SK-N-SH (cell line): ENCODE measurements at regions not wholly inside any gene's neighbourhood (a gene's known extent, or its start where the extent isn't known, plus 50 kb on each side); places are given as distances from the start of the nearest gene placed in this dataset.

ENCODE experiments used
- CTCF ChIA-PET: fragments of 300-600, 350-600 bp; formaldehyde crosslinking; extraction: SDS; loops from one replicate; lab custom pipeline; 2021; lab: Yijun Ruan, JAX
- POLR2A ChIA-PET: fragments of 350-600 bp; sonication (Branson Sonifier 250); formaldehyde crosslinking; extraction: SDS; loops from one replicate; lab custom pipeline; 2020; ENCODE audit warnings: antibody characterized with exemption, inconsistent platforms; lab: Yijun Ruan, JAX
- DNase-seq: peaks from one replicate; pipeline ENCODE4 v3.0.0; 2012
- H2AFZ ChIP-seq: fragments of 200-600 bp; sonication (generic); 2 replicates; pipeline ENCODE4 v1.8.1; 2016; ENCODE audit warnings: antibody characterized with exemption, mild to moderate bottlenecking, low read depth
- H3F3A ChIP-seq: fragments of 200-600 bp; sonication (generic); replicated peaks from 2 replicates; pipeline ENCODE3; 2016; ENCODE audit warnings: antibody characterized with exemption, mild to moderate bottlenecking; ENCODE audit not compliant: insufficient read depth
- H3K27ac ChIP-seq, 2 experiments: fragments of 200-500 bp in 1 of 2; fragments of 200-600 bp in 1 of 2; sonication (Bioruptor generic) in 1 of 2; sonication (generic), shearing (Covaris generic) in 1 of 2; 2 replicates each; pipeline versions ENCODE4 v1.5.1 to v1.6.1; 2014 to 2016; ENCODE audit warnings: low read depth in 2 of 2, inconsistent platforms in 1 of 2, low read length in 1 of 2, mild to moderate bottlenecking in 1 of 2, mixed read lengths in 1 of 2
- H3K27me3 ChIP-seq: fragments of 200-600 bp; sonication (generic), shearing (Covaris generic); 2 replicates; pipeline ENCODE4 v1.6.1; 2016; ENCODE audit warnings: mixed run types; ENCODE audit not compliant: insufficient read depth
- H3K36me3 ChIP-seq, 2 experiments: fragments of 200-500 bp in 1 of 2; fragments of 200-600 bp in 1 of 2; sonication (Bioruptor generic) in 1 of 2; sonication (generic) in 1 of 2; replicated peaks in 1 of 2; 2 replicates each; pipeline versions ENCODE3 to v1.5.1; 2014 to 2016; ENCODE audit warnings: low read length in 1 of 2, mild to moderate bottlenecking in 1 of 2; ENCODE audit not compliant: insufficient read depth in 2 of 2, control insufficient read depth in 1 of 2
- H3K4me1 ChIP-seq, 2 experiments: fragments of 200-500 bp in 1 of 2; fragments of 200-600 bp in 1 of 2; sonication (Bioruptor generic) in 1 of 2; sonication (generic), shearing (Covaris generic) in 1 of 2; 2 replicates each; pipeline versions ENCODE4 v1.5.1 to v1.6.1; 2014 to 2016; ENCODE audit warnings: low read depth in 1 of 2, low read length in 1 of 2, mixed run types in 1 of 2; ENCODE audit not compliant: insufficient read depth in 2 of 2, control insufficient read depth in 1 of 2
- H3K4me2 ChIP-seq: fragments of 200-600 bp; sonication (generic), shearing (Covaris generic); 2 replicates; pipeline ENCODE4 v1.6.1; 2017; ENCODE audit warnings: mixed run types
- H3K4me3 ChIP-seq, 2 experiments: fragments of 200-500 bp in 1 of 2; fragments of 200-600 bp in 1 of 2; sonication (Bioruptor generic) in 1 of 2; sonication (generic), shearing (Covaris generic) in 1 of 2; 2 replicates each; pipeline versions ENCODE4 v1.5.1 to v1.8.1; 2014 to 2016; ENCODE audit warnings: low read depth in 2 of 2, inconsistent platforms in 1 of 2, low read length in 1 of 2, mild to moderate bottlenecking in 1 of 2, mixed read lengths in 1 of 2, moderate library complexity in 1 of 2
- H3K79me2 ChIP-seq: fragments of 200-600 bp; sonication (generic); 2 replicates; pipeline ENCODE4 v1.8.1; 2017; ENCODE audit warnings: mild to moderate bottlenecking; ENCODE audit not compliant: insufficient read depth
- H3K9ac ChIP-seq: fragments of 200-600 bp; sonication (generic); 2 replicates; pipeline ENCODE4 v1.6.1; 2017; ENCODE audit warnings: mixed run types
- H3K9me2 ChIP-seq: fragments of 200-600 bp; sonication (generic); 2 replicates; pipeline ENCODE4 v1.6.1; 2017; ENCODE audit warnings: mixed run types
- H3K9me3 ChIP-seq: fragments of 200-600 bp; sonication (generic); 2 replicates; pipeline ENCODE4 v1.6.1; 2017; ENCODE audit warnings: mixed run types, mild to moderate bottlenecking, moderate library complexity
- H4K20me1 ChIP-seq: fragments of 200-600 bp; sonication (generic); 2 replicates; pipeline ENCODE4 v1.6.1; 2017; ENCODE audit warnings: mild to moderate bottlenecking, mixed run types; ENCODE audit not compliant: insufficient read depth
- ELF1 ChIP-seq: IDR thresholded peaks from 2 replicates; pipeline ENCODE4 v1.4.0; 2012
- FOXM1 ChIP-seq: IDR thresholded peaks from 2 replicates; pipeline ENCODE4 v1.4.0; 2012; ENCODE audit warnings: low read depth, mild to moderate bottlenecking
- NFIC ChIP-seq: IDR thresholded peaks from 2 replicates; pipeline ENCODE4 v1.4.0; 2012; ENCODE audit warnings: borderline replicate concordance
- NRF1 ChIP-seq: IDR thresholded peaks from 2 replicates; pipeline ENCODE4 v1.6.1; 2012; ENCODE audit warnings: low read depth, mild to moderate bottlenecking, low read length
- RAD21 ChIP-seq: IDR thresholded peaks from 2 replicates; pipeline ENCODE4 v1.6.1; 2012; ENCODE audit warnings: mild to moderate bottlenecking, low read length
- RCOR1 ChIP-seq: fragments of 150-350 bp; IDR thresholded peaks from 2 replicates; pipeline ENCODE4 v1.6.1; 2017; ENCODE audit warnings: antibody characterized with exemption, low read length
- RFX5 ChIP-seq: IDR thresholded peaks from 2 replicates; pipeline ENCODE4 v1.6.1; 2012; ENCODE audit warnings: mild to moderate bottlenecking, improper control_type of control experiment, low read length
- SIN3A ChIP-seq: IDR thresholded peaks from 2 replicates; pipeline ENCODE4 v1.6.1; 2012; ENCODE audit warnings: low read depth, mild to moderate bottlenecking, low read length, moderate library complexity, borderline replicate concordance
- TAF1 ChIP-seq: IDR thresholded peaks from 2 replicates; pipeline ENCODE4 v1.6.1; 2012; ENCODE audit warnings: low read depth, mild to moderate bottlenecking, low read length, moderate library complexity, borderline replicate concordance
- TEAD4 ChIP-seq: IDR thresholded peaks from 2 replicates; pipeline ENCODE4 v1.4.0; 2012; ENCODE audit warnings: mild to moderate bottlenecking, borderline replicate concordance; ENCODE audit not compliant: insufficient read depth
- YY1 ChIP-seq: IDR thresholded peaks from 2 replicates; pipeline ENCODE4 v1.4.0; 2012; ENCODE audit warnings: low read depth, mild to moderate bottlenecking
- WGBS: methylation state at CpG from one replicate; pipeline ENCODE4 v1.1.6; 2017; ENCODE audit warnings: low lambda C conversion rate; 5-methylcytosine and 5-hydroxymethylcytosine counted together
- TF ChIP-seq, protein P1 (sequence below): fragments of 150-350 bp; IDR thresholded peaks from 2 replicates; pipeline ENCODE4 v1.6.1; 2017; ENCODE audit warnings: antibody characterized with exemption, low read length, low read depth, borderline replicate concordance
- TF ChIP-seq, protein P2 (sequence below): IDR thresholded peaks from 2 replicates; pipeline ENCODE4 v1.4.0; 2012; ENCODE audit warnings: low read depth, borderline replicate concordance
- TF ChIP-seq, protein P3 (sequence below): IDR thresholded peaks from 2 replicates; pipeline ENCODE4 v1.6.1; 2012; ENCODE audit warnings: mild to moderate bottlenecking, low read depth, low read length, moderate library complexity
- TF ChIP-seq, protein P4 (sequence below): fragments of 150-350 bp; IDR thresholded peaks from 2 replicates; pipeline ENCODE4 v1.6.1; 2016; ENCODE audit warnings: mild to moderate bottlenecking, low read depth, low read length

DNA sequence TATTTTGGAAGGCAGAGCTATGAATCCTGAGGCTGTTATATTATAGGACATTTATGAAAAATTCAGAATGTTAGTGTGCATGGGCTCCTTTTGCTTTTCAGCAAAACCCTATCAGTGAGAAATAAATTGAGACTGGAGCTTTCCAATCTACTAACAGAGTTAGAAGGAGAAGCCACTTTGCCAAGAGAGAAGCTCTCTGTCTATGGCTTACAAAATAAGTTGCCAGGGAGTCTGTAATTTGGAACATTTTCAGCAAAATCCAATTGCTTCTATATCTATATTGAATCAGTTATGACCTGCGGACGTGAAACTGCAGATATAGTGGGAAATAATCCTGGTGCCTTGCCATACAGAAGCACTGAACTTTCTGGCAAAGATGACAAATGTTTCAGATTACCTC lies 279.3 kb downstream of the CDH19 start:
- no peaks in the 10 kb centered on the region for H3K9me2 ChIP-seq
- no peaks in the 10 kb centered on the region for H3K27me3 ChIP-seq
- no peaks in the 10 kb centered on the region for H4K20me1 ChIP-seq
- H3K4me3 ChIP-seq = no peak overlapping the region
- H3K27ac ChIP-seq = no peak overlapping the region
- H3F3A ChIP-seq = no peaks in the 10 kb centered on the region
- ChIA-PET CTCF (interaction anchor here (0.7 kb wide), 1 partner anchor 189 kb away, joined by 3 read pairs; no protein-coding TSS in a partner anchor), POLR2A (no interaction called here)
- WGBS = 21% methylated on average over 2 of the region's 2 CpGs
- no peaks in the 10 kb centered on the region for H3K79me2 ChIP-seq
- H3K36me3 ChIP-seq = no peaks in the 10 kb centered on the region
- H3K4me1 ChIP-seq = no peaks in the 10 kb centered on the region
- TF ChIP-seq, protein P1, sequence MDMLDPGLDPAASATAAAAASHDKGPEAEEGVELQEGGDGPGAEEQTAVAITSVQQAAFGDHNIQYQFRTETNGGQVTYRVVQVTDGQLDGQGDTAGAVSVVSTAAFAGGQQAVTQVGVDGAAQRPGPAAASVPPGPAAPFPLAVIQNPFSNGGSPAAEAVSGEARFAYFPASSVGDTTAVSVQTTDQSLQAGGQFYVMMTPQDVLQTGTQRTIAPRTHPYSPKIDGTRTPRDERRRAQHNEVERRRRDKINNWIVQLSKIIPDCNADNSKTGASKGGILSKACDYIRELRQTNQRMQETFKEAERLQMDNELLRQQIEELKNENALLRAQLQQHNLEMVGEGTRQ = no peak
- TF ChIP-seq YY1 (no peak), FOXM1 (no peak), NFIC (no peak)
- TF ChIP-seq, protein P2, sequence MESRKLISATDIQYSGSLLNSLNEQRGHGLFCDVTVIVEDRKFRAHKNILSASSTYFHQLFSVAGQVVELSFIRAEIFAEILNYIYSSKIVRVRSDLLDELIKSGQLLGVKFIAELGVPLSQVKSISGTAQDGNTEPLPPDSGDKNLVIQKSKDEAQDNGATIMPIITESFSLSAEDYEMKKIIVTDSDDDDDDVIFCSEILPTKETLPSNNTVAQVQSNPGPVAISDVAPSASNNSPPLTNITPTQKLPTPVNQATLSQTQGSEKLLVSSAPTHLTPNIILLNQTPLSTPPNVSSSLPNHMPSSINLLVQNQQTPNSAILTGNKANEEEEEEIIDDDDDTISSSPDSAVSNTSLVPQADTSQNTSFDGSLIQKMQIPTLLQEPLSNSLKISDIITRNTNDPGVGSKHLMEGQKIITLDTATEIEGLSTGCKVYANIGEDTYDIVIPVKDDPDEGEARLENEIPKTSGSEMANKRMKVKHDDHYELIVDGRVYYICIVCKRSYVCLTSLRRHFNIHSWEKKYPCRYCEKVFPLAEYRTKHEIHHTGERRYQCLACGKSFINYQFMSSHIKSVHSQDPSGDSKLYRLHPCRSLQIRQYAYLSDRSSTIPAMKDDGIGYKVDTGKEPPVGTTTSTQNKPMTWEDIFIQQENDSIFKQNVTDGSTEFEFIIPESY = no peak
- TF ChIP-seq, protein P3, sequence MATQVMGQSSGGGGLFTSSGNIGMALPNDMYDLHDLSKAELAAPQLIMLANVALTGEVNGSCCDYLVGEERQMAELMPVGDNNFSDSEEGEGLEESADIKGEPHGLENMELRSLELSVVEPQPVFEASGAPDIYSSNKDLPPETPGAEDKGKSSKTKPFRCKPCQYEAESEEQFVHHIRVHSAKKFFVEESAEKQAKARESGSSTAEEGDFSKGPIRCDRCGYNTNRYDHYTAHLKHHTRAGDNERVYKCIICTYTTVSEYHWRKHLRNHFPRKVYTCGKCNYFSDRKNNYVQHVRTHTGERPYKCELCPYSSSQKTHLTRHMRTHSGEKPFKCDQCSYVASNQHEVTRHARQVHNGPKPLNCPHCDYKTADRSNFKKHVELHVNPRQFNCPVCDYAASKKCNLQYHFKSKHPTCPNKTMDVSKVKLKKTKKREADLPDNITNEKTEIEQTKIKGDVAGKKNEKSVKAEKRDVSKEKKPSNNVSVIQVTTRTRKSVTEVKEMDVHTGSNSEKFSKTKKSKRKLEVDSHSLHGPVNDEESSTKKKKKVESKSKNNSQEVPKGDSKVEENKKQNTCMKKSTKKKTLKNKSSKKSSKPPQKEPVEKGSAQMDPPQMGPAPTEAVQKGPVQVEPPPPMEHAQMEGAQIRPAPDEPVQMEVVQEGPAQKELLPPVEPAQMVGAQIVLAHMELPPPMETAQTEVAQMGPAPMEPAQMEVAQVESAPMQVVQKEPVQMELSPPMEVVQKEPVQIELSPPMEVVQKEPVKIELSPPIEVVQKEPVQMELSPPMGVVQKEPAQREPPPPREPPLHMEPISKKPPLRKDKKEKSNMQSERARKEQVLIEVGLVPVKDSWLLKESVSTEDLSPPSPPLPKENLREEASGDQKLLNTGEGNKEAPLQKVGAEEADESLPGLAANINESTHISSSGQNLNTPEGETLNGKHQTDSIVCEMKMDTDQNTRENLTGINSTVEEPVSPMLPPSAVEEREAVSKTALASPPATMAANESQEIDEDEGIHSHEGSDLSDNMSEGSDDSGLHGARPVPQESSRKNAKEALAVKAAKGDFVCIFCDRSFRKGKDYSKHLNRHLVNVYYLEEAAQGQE = no peak
- no peak for DNase-seq
- H2AFZ ChIP-seq = no peak overlapping the region
- no peak overlapping the region for H3K9ac ChIP-seq
- H3K9me3 ChIP-seq = no peaks in the 10 kb centered on the region
- H3K4me2 ChIP-seq = no peak overlapping the region

DNA sequence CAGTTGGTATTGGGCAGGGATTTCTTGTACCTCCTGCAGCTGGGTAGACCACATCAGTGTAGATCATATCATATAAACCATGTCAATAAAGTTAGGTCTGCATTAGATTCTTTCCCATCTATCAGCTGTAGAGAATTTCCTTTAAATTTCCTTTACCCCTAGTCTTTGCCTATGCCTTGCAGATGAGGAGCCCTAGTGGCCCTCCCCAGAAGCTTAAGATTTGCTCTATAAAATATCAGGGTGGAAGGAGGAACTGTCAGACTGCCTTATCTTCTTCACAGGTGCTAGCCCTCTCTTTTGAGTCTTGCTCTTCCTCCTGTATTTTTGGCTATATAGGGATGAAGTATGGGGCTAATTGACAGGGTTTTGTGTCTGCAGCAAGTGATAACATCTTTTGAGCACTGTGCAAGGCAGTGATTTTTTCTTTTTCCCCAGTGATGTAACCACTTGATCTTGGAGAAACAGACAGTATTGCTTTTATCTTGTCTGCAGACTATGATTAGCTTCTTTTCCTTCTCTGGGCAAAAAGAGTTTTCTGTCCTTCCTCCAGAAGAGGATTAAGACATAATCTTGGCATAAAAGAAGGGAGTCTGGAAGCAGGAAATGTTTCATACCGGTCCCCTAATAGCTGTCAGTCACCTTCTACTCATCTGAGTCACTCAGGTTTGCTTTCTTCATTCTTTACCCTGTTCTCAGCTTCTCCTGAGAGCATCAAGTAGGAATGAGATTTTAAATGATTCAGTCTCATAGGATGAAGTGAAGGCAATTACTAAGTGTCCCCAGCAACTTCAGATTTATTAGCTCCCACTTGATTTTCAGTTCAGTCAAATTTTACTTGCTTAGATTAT lies 286.4 kb downstream of the CDH19 start:
- DNase-seq = no peak
- Histone ChIP-seq H3K27me3 (no peaks in the 10 kb centered on the region), H2AFZ (no peak overlapping the region), H3K79me2 (no peaks in the 10 kb centered on the region), H3K4me2 (no peak overlapping the region), H3K9me2 (no peaks in the 10 kb centered on the region), H3K4me3 (no peak overlapping the region), H3K9me3 (no peaks in the 10 kb centered on the region), H3K9ac (no peak overlapping the region), H3K27ac (no peak overlapping the region), H3K4me1 (no peaks in the 10 kb centered on the region), H4K20me1 (no peaks in the 10 kb centered on the region), H3F3A (no peaks in the 10 kb centered on the region), H3K36me3 (no peaks in the 10 kb centered on the region)
- ChIA-PET POLR2A (no interaction called here), CTCF (no interaction called here)
- WGBS = 0% methylated on average over 1 of the region's 1 CpG
- TF ChIP-seq TEAD4 (no peak), RFX5 (no peak), ELF1 (no peak), SIN3A (no peak), RCOR1 (no peak), NRF1 (no peak), TAF1 (no peak), YY1 (no peak), RAD21 (no peak)
- TF ChIP-seq, protein P4, sequence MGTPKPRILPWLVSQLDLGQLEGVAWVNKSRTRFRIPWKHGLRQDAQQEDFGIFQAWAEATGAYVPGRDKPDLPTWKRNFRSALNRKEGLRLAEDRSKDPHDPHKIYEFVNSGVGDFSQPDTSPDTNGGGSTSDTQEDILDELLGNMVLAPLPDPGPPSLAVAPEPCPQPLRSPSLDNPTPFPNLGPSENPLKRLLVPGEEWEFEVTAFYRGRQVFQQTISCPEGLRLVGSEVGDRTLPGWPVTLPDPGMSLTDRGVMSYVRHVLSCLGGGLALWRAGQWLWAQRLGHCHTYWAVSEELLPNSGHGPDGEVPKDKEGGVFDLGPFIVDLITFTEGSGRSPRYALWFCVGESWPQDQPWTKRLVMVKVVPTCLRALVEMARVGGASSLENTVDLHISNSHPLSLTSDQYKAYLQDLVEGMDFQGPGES = no peak
- TF ChIP-seq, protein P2 = no peak
